Esophagus squamous epithelium (tissue), 4 donors: ENCODE measurements at regions not wholly inside any gene's neighbourhood (a gene's known extent, or its start where the extent isn't known, plus 50 kb on each side); places are given as distances from the start of the nearest gene placed in this dataset.

ENCODE experiments used
- POLR2A ChIP-seq, 4 donors: fragments of 450-650 bp; IDR thresholded peaks; one replicate each; pipeline ENCODE4 v1.6.1; 2017; ENCODE audit warnings: antibody characterized with exemption in 4 of 4, mild to moderate bottlenecking in 4 of 4, moderate library complexity in 3 of 4
- TF ChIP-seq, protein P1 (sequence below), 6 experiments: fragments of 450-650 bp in 4 of 6; fragments of 200-600 bp in 2 of 6; sonication (generic) in 2 of 6; IDR thresholded peaks; one replicate each; pipeline ENCODE4 v1.5.1; 2016 to 2019; ENCODE audit warnings: antibody characterized with exemption in 6 of 6, mild to moderate bottlenecking in 4 of 6, moderate library complexity in 4 of 6

DNA sequence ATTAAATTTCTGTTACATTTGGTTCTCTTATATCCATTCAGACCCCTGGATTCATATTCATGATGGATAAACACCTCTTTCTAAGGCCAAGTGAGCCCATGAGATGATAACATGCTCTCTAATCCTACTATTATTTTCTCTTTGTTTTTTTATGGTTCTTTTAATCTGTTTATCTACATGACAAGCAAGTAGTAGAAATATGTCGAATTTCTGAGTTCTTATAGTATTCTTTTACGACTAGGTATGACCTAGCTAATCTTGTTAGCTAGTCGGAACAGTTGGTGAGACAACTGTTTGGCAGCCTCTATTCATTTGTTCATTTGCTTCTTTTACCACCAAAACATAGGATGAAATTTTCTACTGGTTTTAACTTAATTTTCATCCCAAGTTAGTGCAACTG lies 98.1 kb upstream of the SCG2 start:
- TF ChIP-seq, protein P1, sequence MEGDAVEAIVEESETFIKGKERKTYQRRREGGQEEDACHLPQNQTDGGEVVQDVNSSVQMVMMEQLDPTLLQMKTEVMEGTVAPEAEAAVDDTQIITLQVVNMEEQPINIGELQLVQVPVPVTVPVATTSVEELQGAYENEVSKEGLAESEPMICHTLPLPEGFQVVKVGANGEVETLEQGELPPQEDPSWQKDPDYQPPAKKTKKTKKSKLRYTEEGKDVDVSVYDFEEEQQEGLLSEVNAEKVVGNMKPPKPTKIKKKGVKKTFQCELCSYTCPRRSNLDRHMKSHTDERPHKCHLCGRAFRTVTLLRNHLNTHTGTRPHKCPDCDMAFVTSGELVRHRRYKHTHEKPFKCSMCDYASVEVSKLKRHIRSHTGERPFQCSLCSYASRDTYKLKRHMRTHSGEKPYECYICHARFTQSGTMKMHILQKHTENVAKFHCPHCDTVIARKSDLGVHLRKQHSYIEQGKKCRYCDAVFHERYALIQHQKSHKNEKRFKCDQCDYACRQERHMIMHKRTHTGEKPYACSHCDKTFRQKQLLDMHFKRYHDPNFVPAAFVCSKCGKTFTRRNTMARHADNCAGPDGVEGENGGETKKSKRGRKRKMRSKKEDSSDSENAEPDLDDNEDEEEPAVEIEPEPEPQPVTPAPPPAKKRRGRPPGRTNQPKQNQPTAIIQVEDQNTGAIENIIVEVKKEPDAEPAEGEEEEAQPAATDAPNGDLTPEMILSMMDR (IDR thresholded peaks at IDR 0.05) = no peak
- TF ChIP-seq POLR2A (IDR thresholded peaks at IDR 0.05) = no peak
